AG04450 (cell line): ENCODE measurements at regions not wholly inside any gene's neighbourhood (a gene's known extent, or its start where the extent isn't known, plus 50 kb on each side); places are given as distances from the start of the nearest gene placed in this dataset.

Experiments used
- CTCF ChIA-PET: fragments of 300-600, 350-600 bp; formaldehyde crosslinking; extraction: SDS; loops from one replicate; lab custom pipeline; 2022; ENCODE audit warnings: antibody characterized with exemption, inconsistent platforms; lab: Charles Lee
- POLR2A ChIA-PET: fragments of 350-600 bp; formaldehyde crosslinking; extraction: SDS; loops from one replicate; lab custom pipeline; 2021; ENCODE audit warnings: antibody characterized with exemption, inconsistent platforms; lab: Yijun Ruan, JAX
- DNase-seq: peaks from one replicate; pipeline ENCODE4 v3.0.0-alpha.2; 2011; ENCODE audit warnings: low read depth, low spot score
- H3K27ac ChIP-seq: one replicate; pipeline ENCODE4 v1.5.1; 2012; ENCODE audit warnings: low read depth, low read length, control low read depth
- H3K27me3 ChIP-seq: one replicate; pipeline ENCODE4 v1.6.0; 2012; ENCODE audit warnings: low read length; ENCODE audit not compliant: control insufficient read depth, insufficient read depth
- H3K4me3 ChIP-seq: 2 replicates; pipeline ENCODE4 v1.5.1; 2011; ENCODE audit warnings: mild to moderate bottlenecking, low read depth, low read length, control low read depth
- H3K9me3 ChIP-seq: 2 replicates; pipeline ENCODE4 v1.5.1; 2012; ENCODE audit warnings: low read length; ENCODE audit not compliant: control insufficient read depth, insufficient read depth
- TF ChIP-seq, protein P1 (sequence below): IDR thresholded peaks from 2 replicates; pipeline ENCODE4 v1.5.1; 2011; ENCODE audit warnings: low read depth, low read length, control low read depth, inconsistent platforms

DNA sequence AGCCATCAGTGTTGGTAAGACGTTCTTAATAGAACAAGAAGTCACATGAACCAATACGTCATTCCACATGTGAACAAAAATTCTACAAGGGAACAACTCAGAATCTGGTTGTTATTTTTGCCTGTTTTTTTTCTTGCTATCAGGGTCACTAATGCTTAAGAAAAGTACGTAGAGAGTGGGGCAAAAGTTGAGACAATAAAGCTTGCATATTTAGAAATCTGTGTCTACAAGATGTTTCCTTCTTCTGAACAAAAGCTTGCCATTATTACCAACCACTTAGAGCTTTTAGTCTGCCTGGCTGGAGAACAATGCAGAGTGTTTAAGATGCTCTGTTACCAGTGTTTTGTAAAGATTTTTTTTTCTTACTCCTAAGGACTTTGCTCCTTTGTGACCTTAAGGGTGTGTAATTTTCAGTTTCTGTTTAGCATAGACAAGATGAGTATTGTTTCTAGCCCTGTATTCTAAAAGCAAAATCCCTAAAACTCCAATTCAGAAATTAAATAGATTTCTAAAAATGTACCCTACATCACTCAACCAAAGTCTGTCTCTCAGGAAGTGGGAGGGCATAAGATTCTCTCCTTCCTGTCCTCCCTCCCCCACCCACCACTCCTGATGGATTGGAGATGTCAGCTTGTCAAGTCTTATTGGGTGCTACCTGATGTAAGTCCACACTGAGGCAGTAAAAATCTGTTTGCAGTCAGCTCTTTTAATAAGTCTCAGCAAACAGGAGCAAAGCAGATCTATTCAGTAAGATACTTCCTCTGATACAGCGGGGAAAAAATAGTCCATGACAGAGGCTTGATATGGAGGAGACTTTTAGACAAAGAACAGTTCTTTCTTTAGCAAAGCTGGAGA is 267.6 kb downstream of the GRIN2B start:
- ChIA-PET POLR2A (no interaction called here), CTCF (interaction anchor here (0.6 kb wide), 1 partner anchor 1328 kb away, joined by 4 read pairs; no protein-coding TSS in a partner anchor)

DNA sequence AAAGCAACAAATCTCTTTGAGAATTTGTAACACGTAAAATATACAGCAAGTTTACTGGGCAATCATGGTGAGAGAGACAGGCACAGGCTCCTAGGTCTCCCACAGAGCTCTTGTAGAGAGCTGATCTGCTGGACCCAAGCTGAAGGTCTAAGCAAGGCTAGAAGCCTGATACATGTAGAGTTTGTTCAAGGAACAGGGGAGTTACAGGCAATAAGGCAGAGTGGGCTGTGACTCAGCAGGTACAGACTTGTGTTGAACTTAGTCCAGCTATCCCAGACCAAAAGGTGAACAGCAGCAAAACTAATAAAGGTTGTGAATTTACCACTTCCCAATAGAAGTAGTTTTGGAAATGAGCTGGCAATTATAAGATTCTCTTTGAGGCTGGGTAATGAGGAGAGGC is 273.6 kb downstream of the GRIN2B start:
- no peak overlapping the region for H3K27ac ChIP-seq
- no peak for DNase-seq
- H3K9me3 ChIP-seq: no peaks in the 10 kb centered on the region
- H3K27me3 ChIP-seq: no peaks in the 10 kb centered on the region
- TF ChIP-seq, protein P1, sequence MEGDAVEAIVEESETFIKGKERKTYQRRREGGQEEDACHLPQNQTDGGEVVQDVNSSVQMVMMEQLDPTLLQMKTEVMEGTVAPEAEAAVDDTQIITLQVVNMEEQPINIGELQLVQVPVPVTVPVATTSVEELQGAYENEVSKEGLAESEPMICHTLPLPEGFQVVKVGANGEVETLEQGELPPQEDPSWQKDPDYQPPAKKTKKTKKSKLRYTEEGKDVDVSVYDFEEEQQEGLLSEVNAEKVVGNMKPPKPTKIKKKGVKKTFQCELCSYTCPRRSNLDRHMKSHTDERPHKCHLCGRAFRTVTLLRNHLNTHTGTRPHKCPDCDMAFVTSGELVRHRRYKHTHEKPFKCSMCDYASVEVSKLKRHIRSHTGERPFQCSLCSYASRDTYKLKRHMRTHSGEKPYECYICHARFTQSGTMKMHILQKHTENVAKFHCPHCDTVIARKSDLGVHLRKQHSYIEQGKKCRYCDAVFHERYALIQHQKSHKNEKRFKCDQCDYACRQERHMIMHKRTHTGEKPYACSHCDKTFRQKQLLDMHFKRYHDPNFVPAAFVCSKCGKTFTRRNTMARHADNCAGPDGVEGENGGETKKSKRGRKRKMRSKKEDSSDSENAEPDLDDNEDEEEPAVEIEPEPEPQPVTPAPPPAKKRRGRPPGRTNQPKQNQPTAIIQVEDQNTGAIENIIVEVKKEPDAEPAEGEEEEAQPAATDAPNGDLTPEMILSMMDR: no peak
- no peak overlapping the region for H3K4me3 ChIP-seq
- ChIA-PET CTCF (no interaction called here), POLR2A (no interaction called here)

More for the DNA sequence above, 267.6 kb downstream of the GRIN2B start:
- Histone ChIP-seq H3K9me3 (no peaks in the 10 kb centered on the region), H3K27me3 (no peaks in the 10 kb centered on the region), H3K4me3 (no peak overlapping the region), H3K27ac (no peak overlapping the region)
- DNase-seq: no peak
- TF ChIP-seq, protein P1: no peak

DNA sequence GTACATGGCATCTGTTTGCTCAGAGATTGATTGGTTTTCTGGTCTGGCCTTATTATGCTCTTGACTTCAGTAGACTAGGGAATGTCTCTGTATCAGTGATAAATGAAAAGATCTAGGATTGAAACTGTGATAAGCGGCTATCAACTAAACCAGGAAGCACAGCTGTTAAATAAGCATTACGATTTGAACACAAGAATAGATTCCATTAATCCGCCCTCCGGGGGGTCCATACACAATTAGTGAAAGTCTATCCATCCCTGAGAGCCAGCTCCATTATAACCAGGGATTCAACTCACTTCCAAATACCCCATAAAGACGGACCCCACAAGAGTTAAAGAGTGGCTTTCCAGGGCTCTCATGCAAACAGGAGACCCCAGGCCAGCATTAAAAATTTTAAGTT is 279.0 kb downstream of the GRIN2B start:
- Histone ChIP-seq H3K9me3 (no peaks in the 10 kb centered on the region), H3K4me3 (no peak overlapping the region), H3K27ac (no peak overlapping the region), H3K27me3 (no peaks in the 10 kb centered on the region)
- no peak for DNase-seq
- POLR2A ChIA-PET: no interaction called here
- TF ChIP-seq, protein P1: no peak
- CTCF ChIA-PET: no interaction called here

DNA sequence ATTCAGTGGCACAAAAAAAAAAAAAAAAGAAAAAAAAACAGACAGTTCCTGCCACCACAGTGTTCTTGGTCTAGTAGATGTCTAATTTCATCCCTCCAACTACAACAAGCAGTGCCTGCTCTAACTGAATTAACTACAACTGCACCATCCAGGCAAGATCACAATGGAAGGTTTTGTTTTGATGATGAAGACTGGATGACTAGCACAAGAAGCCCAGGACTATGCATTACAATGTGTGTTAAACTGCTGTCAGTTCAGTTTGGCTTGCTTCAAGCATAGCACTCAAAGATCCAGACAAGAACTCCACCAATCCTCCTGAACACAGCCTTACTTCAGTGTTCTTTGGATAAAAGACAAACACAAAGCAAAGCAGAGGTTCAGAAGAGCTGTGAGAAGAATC is 279.9 kb downstream of the GRIN2B start:
- TF ChIP-seq, protein P1: no peak
- Histone ChIP-seq H3K4me3 (no peak overlapping the region), H3K27ac (no peak overlapping the region), H3K27me3 (no peaks in the 10 kb centered on the region), H3K9me3 (no peaks in the 10 kb centered on the region)
- ChIA-PET POLR2A (no interaction called here), CTCF (no interaction called here)
- no peak for DNase-seq

DNA sequence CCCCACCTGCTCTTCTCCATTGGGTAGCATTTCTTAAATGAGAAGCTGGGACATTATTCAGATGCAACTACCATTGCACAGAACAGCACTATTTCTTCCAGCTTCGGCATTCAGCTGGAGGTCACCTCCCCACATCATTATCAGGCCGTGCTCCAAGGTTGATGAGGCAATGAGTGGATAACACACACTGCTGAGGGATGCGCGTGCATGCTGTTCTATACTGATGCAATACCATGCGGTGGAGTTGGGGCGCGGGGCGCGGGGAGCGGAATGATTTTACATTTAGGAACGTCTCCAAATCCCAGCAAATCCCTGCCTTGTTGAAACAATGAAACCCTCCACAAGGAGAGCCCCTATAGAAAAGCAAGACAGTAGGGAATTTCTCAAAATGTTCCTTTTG is 283.4 kb downstream of the GRIN2B start:
- Histone ChIP-seq H3K4me3 (no peak overlapping the region), H3K27ac (no peak overlapping the region), H3K9me3 (no peaks in the 10 kb centered on the region), H3K27me3 (no peaks in the 10 kb centered on the region)
- POLR2A ChIA-PET: no interaction called here
- TF ChIP-seq, protein P1: no peak
- CTCF ChIA-PET: no interaction called here
- no peak for DNase-seq
